HEK293 (cell line): ENCODE measurements at regions not wholly inside any gene's neighbourhood (a gene's known extent, or its start where the extent isn't known, plus 50 kb on each side); places are given as distances from the start of the nearest gene placed in this dataset.

Experiments used
- MZF1 ChIP-seq: fragments of 450-650 bp; formaldehyde crosslinking; IDR thresholded peaks from 2 replicates; pipeline ENCODE4 v1.5.1; 2017; ENCODE audit warnings: missing biosample characterization, missing genetic modification characterization, borderline replicate concordance
- TRIM28 ChIP-seq: IDR thresholded peaks from 2 replicates; pipeline ENCODE4 v1.6.1; 2011; ENCODE audit warnings: low read length, control low read depth, borderline replicate concordance
- ZBTB1 ChIP-seq: fragments of 450-650 bp; formaldehyde crosslinking; IDR thresholded peaks from 2 replicates; pipeline ENCODE4 v1.5.1; 2016; ENCODE audit warnings: missing biosample characterization, missing genetic modification characterization
- ZBTB7A ChIP-seq: fragments of 450-650 bp; formaldehyde crosslinking; IDR thresholded peaks from 2 replicates; pipeline ENCODE4 v1.5.1; 2016; ENCODE audit warnings: low read depth, missing biosample characterization, missing genetic modification characterization
- ZBTB8A ChIP-seq: fragments of 450-650 bp; formaldehyde crosslinking; IDR thresholded peaks from 2 replicates; pipeline ENCODE4 v1.5.1; 2016; ENCODE audit warnings: missing biosample characterization, missing genetic modification characterization
- ZFP3 ChIP-seq: fragments of 450-650 bp; formaldehyde crosslinking; IDR thresholded peaks from 2 replicates; pipeline ENCODE4 v1.5.1; 2016; ENCODE audit warnings: low read depth, missing biosample characterization, missing genetic modification characterization
- ZNF121 ChIP-seq: fragments of 450-650 bp; formaldehyde crosslinking; IDR thresholded peaks from 2 replicates; pipeline ENCODE4 v1.5.1; 2016; ENCODE audit warnings: missing biosample characterization, missing genetic modification characterization
- ZNF24 ChIP-seq: fragments of 450-650 bp; formaldehyde crosslinking; IDR thresholded peaks from 2 replicates; pipeline ENCODE4 v1.5.1; 2016; ENCODE audit warnings: missing biosample characterization, missing genetic modification characterization
- ZNF324 ChIP-seq: fragments of 450-650 bp; formaldehyde crosslinking; IDR thresholded peaks from 2 replicates; pipeline ENCODE4 v1.5.1; 2016; ENCODE audit warnings: missing biosample characterization, missing genetic modification characterization
- TF ChIP-seq, protein P1 (sequence below): fragments of 450-650 bp; formaldehyde crosslinking; IDR thresholded peaks from 2 replicates; pipeline ENCODE4 v1.5.1; 2016; ENCODE audit warnings: missing biosample characterization, missing genetic modification characterization
- TF ChIP-seq, protein P2 (sequence below): fragments of 450-650 bp; formaldehyde crosslinking; IDR thresholded peaks from 2 replicates; pipeline ENCODE4 v1.5.1; 2016; ENCODE audit warnings: missing biosample characterization, missing genetic modification characterization, borderline replicate concordance
- TF ChIP-seq, protein P3 (sequence below): IDR thresholded peaks from 2 replicates; pipeline ENCODE4 v1.6.1; 2011; ENCODE audit warnings: mild to moderate bottlenecking, low read depth, low read length, borderline replicate concordance

DNA sequence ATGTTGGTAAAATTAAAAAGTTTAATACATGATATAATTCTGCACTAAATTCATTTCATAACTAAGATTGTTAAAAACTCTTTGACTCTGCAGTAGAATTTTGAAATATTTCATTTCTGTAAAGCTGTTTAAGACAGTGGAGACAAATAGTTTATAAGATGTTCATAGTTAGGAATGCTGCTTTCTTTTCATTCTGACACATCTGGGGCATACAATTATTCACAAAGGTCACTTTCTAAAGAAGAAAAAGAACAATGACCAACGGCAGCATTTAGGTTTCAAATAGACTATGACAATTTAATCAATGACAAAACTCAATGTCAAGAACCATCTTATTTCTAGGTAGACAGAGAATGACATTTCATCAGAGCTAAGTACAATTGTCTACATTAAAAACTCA is 1422.1 kb downstream of the PCDH9 start:
- TF ChIP-seq, protein P1, sequence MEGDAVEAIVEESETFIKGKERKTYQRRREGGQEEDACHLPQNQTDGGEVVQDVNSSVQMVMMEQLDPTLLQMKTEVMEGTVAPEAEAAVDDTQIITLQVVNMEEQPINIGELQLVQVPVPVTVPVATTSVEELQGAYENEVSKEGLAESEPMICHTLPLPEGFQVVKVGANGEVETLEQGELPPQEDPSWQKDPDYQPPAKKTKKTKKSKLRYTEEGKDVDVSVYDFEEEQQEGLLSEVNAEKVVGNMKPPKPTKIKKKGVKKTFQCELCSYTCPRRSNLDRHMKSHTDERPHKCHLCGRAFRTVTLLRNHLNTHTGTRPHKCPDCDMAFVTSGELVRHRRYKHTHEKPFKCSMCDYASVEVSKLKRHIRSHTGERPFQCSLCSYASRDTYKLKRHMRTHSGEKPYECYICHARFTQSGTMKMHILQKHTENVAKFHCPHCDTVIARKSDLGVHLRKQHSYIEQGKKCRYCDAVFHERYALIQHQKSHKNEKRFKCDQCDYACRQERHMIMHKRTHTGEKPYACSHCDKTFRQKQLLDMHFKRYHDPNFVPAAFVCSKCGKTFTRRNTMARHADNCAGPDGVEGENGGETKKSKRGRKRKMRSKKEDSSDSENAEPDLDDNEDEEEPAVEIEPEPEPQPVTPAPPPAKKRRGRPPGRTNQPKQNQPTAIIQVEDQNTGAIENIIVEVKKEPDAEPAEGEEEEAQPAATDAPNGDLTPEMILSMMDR (tag by site-specific recombination) = no peak
- no peak for TF ChIP-seq MZF1 (tag by site-specific recombination)
- no peak for TF ChIP-seq ZBTB8A (tag by site-specific recombination)
- no peak for TF ChIP-seq TRIM28
- TF ChIP-seq ZNF121 = no peak
- no peak for TF ChIP-seq ZFP3
- no peak for TF ChIP-seq ZNF324 (tag by site-specific recombination)
- TF ChIP-seq, protein P2, sequence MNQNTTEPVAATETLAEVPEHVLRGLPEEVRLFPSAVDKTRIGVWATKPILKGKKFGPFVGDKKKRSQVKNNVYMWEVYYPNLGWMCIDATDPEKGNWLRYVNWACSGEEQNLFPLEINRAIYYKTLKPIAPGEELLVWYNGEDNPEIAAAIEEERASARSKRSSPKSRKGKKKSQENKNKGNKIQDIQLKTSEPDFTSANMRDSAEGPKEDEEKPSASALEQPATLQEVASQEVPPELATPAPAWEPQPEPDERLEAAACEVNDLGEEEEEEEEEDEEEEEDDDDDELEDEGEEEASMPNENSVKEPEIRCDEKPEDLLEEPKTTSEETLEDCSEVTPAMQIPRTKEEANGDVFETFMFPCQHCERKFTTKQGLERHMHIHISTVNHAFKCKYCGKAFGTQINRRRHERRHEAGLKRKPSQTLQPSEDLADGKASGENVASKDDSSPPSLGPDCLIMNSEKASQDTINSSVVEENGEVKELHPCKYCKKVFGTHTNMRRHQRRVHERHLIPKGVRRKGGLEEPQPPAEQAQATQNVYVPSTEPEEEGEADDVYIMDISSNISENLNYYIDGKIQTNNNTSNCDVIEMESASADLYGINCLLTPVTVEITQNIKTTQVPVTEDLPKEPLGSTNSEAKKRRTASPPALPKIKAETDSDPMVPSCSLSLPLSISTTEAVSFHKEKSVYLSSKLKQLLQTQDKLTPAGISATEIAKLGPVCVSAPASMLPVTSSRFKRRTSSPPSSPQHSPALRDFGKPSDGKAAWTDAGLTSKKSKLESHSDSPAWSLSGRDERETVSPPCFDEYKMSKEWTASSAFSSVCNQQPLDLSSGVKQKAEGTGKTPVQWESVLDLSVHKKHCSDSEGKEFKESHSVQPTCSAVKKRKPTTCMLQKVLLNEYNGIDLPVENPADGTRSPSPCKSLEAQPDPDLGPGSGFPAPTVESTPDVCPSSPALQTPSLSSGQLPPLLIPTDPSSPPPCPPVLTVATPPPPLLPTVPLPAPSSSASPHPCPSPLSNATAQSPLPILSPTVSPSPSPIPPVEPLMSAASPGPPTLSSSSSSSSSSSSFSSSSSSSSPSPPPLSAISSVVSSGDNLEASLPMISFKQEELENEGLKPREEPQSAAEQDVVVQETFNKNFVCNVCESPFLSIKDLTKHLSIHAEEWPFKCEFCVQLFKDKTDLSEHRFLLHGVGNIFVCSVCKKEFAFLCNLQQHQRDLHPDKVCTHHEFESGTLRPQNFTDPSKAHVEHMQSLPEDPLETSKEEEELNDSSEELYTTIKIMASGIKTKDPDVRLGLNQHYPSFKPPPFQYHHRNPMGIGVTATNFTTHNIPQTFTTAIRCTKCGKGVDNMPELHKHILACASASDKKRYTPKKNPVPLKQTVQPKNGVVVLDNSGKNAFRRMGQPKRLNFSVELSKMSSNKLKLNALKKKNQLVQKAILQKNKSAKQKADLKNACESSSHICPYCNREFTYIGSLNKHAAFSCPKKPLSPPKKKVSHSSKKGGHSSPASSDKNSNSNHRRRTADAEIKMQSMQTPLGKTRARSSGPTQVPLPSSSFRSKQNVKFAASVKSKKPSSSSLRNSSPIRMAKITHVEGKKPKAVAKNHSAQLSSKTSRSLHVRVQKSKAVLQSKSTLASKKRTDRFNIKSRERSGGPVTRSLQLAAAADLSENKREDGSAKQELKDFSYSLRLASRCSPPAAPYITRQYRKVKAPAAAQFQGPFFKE (tag by site-specific recombination) = no peak
- no peak for TF ChIP-seq ZNF24
- no peak for TF ChIP-seq ZBTB1 (tag by site-specific recombination)
- TF ChIP-seq, protein P3, sequence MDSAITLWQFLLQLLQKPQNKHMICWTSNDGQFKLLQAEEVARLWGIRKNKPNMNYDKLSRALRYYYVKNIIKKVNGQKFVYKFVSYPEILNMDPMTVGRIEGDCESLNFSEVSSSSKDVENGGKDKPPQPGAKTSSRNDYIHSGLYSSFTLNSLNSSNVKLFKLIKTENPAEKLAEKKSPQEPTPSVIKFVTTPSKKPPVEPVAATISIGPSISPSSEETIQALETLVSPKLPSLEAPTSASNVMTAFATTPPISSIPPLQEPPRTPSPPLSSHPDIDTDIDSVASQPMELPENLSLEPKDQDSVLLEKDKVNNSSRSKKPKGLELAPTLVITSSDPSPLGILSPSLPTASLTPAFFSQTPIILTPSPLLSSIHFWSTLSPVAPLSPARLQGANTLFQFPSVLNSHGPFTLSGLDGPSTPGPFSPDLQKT = no peak
- no peak for TF ChIP-seq ZBTB7A
